Kidney (tissue), 13 donors: ENCODE measurements at regions not wholly inside any gene's neighbourhood (a gene's known extent, or its start where the extent isn't known, plus 50 kb on each side); places are given as distances from the start of the nearest gene placed in this dataset.
"Not testable (repeated sequence)": the region's sequence is repeated elsewhere in the genome, so short reads cannot be mapped to it uniquely, and the experiment has no call there.

Experiments used
- DNase-seq, 5 donors: peaks; one replicate each; pipeline ENCODE4 v3.0.0-alpha.2; 2013 to 2020
- FAIRE-seq: peaks from 2 replicates; lab custom pipeline; 2012; peaks lifted over from hg19 to GRCh38; lab: Jason Lieb, UNC
- H3K27ac ChIP-seq, 2 donors: one replicate each; pipeline ENCODE4 v1.7.0; 2013; ENCODE audit warnings: low read depth in 2 of 2, low read length in 2 of 2, inconsistent platforms in 1 of 2
- H3K27me3 ChIP-seq: one replicate; pipeline ENCODE4 v1.7.1; 2013; ENCODE audit warnings: low read length, inconsistent platforms; ENCODE audit not compliant: control insufficient read depth, insufficient read depth
- H3K36me3 ChIP-seq, 3 donors: one replicate each; pipeline versions ENCODE4 v1.7.0 to v1.7.1; 2013; ENCODE audit warnings: low read length in 3 of 3, control low read depth in 1 of 3, inconsistent platforms in 1 of 3; ENCODE audit not compliant: insufficient read depth in 3 of 3, control insufficient read depth in 2 of 3
- H3K4me1 ChIP-seq, 3 donors: one replicate each; pipeline versions ENCODE4 v1.7.0 to v1.7.1; 2013; ENCODE audit warnings: low read length in 3 of 3, inconsistent platforms in 1 of 3, low read depth in 1 of 3; ENCODE audit not compliant: control insufficient read depth in 2 of 3, insufficient read depth in 2 of 3
- H3K4me3 ChIP-seq, 3 donors: one replicate each; pipeline versions ENCODE4 v1.7.0 to v1.8.1; 2013; ENCODE audit warnings: low read length in 3 of 3, control low read depth in 1 of 3, inconsistent platforms in 1 of 3
- H3K9ac ChIP-seq, 3 donors: one replicate each; pipeline versions ENCODE4 v1.7.0 to v1.7.1; 2013; ENCODE audit warnings: low read length in 3 of 3, control low read depth in 1 of 3, inconsistent platforms in 1 of 3
- H3K9me3 ChIP-seq, 3 donors: one replicate each; pipeline versions ENCODE4 v1.7.0 to v1.7.1; 2013; ENCODE audit warnings: low read length in 3 of 3, control low read depth in 1 of 3, inconsistent platforms in 1 of 3; ENCODE audit not compliant: control insufficient read depth in 2 of 3, insufficient read depth in 1 of 3
- intact Hi-C: fragments of 100-400 bp; cut with DNase I; formaldehyde crosslinking; loops from one replicate; pipeline ENCODE4 v1.11.1; 2022
- TF ChIP-seq, protein P1 (sequence below): IDR thresholded peaks from 3 replicates; pipeline ENCODE4 v1.5.1; 2012; ENCODE audit warnings: mild to moderate bottlenecking, moderate library complexity, borderline replicate concordance; ENCODE audit not compliant: insufficient read depth; ENCODE audit errors: extremely low read depth
- donor health status: control.
- donor health status: control.
- donor health status: control.
- donor health status: control.
- donor health status: control.
- donor health status: DM: yes; HTN: yes; CAD: no.
- donor health status: Normal renal cell carcinoma (clear cell type).

DNA sequence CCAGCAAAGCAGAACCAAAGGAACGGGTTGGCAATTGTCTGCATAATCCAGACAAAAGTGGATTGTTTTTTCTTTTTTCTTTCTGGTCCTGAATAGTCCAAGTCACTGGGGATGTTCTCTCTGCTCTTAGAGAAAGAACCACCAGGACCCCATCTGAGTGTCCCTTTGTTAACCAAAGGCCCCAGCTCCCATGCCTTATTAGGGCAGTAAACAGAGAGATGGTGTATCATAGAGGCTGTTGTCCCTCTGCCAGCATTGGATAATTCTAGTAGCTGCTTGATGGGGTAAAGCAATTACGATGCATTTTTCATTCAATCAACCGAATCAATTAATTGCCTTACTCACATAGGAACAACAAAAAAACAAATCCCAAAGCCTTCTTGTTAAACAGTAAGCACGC is 213.0 kb downstream of the BUB3 start:
- Histone ChIP-seq H3K9ac (no peak overlapping the region), H3K4me1 (no peaks in the 10 kb centered on the region), H3K36me3 (no peaks in the 10 kb centered on the region), H3K9me3 (peaks cover 0 to 6% (median 0%) of the 10 kb centered on the region in 3 donors), H3K27me3 (no peaks in the 10 kb centered on the region), H3K27ac (no peak overlapping the region), H3K4me3 (no peak overlapping the region)
- TF ChIP-seq, protein P1, sequence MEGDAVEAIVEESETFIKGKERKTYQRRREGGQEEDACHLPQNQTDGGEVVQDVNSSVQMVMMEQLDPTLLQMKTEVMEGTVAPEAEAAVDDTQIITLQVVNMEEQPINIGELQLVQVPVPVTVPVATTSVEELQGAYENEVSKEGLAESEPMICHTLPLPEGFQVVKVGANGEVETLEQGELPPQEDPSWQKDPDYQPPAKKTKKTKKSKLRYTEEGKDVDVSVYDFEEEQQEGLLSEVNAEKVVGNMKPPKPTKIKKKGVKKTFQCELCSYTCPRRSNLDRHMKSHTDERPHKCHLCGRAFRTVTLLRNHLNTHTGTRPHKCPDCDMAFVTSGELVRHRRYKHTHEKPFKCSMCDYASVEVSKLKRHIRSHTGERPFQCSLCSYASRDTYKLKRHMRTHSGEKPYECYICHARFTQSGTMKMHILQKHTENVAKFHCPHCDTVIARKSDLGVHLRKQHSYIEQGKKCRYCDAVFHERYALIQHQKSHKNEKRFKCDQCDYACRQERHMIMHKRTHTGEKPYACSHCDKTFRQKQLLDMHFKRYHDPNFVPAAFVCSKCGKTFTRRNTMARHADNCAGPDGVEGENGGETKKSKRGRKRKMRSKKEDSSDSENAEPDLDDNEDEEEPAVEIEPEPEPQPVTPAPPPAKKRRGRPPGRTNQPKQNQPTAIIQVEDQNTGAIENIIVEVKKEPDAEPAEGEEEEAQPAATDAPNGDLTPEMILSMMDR: no peak
- intact Hi-C loops: no loop called here
- DNase-seq (no peak), FAIRE-seq (no peak)

DNA sequence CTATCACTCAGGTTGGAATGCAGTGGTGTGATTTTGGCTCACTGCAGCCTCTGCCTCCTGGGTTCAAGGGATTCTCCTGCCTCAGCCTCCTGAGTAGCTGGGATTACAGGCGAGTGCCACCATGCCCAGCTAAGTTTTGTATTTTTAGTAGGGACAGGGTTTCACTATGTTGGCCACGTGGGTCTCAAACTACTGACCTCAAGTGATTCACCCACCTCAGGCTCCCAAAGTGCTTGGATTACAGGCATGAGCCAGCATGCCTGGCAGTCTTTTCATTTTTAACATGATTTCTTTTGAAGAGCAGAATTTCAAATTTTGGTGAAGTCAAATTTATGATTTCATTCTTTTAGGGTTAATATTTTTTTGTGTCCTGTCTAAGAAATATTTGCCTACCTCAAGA is 217.4 kb downstream of the BUB3 start:
- H3K27ac ChIP-seq, H3K4me1 ChIP-seq, H3K9me3 ChIP-seq, FAIRE-seq, H3K36me3 ChIP-seq, intact Hi-C loops, H3K27me3 ChIP-seq, DNase-seq, H3K4me3 ChIP-seq, H3K9ac ChIP-seq: not testable (repeated sequence)

DNA sequence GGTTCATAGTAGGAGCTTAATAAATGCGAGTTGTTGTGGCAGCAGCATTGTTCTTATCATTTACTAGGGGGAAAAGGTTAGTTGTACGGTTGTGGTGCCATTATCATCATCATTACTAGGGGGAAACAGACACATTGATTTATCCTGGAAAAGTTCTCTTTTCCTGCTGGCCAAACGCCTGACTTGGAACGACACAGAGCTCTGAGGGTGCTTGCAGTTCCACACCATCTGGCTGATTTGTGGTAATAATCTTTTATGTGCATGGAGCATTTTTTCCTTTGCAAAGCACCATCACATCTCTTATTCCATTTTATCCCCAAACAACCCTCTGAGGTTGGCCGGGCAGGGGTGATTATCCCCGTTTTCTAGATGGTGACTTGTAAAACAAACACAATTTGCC is 219.4 kb downstream of the BUB3 start:
- FAIRE-seq (no peak), DNase-seq (no peak)

DNA sequence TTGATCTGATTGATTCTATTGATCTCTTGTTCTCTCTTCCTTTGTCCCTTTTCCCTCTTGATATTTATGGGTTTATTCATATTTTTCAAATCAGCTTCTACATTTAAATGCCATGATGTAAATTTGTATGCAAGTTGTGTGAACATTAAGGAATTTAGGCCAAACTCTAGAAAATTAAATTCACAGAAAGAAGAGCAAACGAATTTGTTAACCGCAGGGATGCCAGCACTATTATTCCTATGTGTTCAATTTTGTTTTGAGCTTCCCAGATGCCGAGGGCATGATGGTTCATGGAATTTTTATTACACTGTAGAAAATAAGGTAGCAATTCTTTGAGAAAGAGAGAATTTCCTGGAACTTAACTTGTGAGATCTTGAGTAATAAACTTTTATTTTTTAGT is 220.9 kb downstream of the BUB3 start:
- TF ChIP-seq, protein P1: no peak
- Histone ChIP-seq H3K27me3 (no peaks in the 10 kb centered on the region), H3K27ac (no peak overlapping the region), H3K9me3 (peaks cover 0 to 4% (median 0%) of the 10 kb centered on the region in 3 donors), H3K36me3 (no peaks in the 10 kb centered on the region), H3K9ac (no peak overlapping the region), H3K4me1 (no peaks in the 10 kb centered on the region), H3K4me3 (no peak overlapping the region)
- no peak for DNase-seq
- FAIRE-seq: no peak
- intact Hi-C loops: no loop called here

More for the DNA sequence above, 219.4 kb downstream of the BUB3 start:
- no peaks in the 10 kb centered on the region for H3K27me3 ChIP-seq
- H3K4me3 ChIP-seq: no peak overlapping the region
- intact Hi-C loops: no loop called here
- peaks cover 0 to 6% (median 0%) of the 10 kb centered on the region in 3 donors for H3K9me3 ChIP-seq
- no peak overlapping the region for H3K9ac ChIP-seq
- H3K4me1 ChIP-seq: no peaks in the 10 kb centered on the region
- TF ChIP-seq, protein P1: no peak
- no peak overlapping the region for H3K27ac ChIP-seq
- H3K36me3 ChIP-seq: no peaks in the 10 kb centered on the region
